ENCODE measurements at regions not wholly inside any gene's neighbourhood (a gene's known extent, or its start where the extent isn't known, plus 50 kb on each side); places are given as distances from the start of the nearest gene placed in this dataset.

GRCh38 chr12:24723759-24724158, 225.1 kb downstream of the BCAT1 start:
- no peak for DNase-seq (ENCODE audit: low spot score)

- no peak for DNase-seq (ENCODE audit: low spot score)
Observed at GRCh38 chr12:24721191-24721590, 227.7 kb downstream of the BCAT1 start.

GRCh38 chr12:24719293-24719721, 229.6 kb downstream of the BCAT1 start:
- no peak for DNase-seq (ENCODE audit: low spot score)

GRCh38 chr12:24718617-24719016, 230.3 kb downstream of the BCAT1 start:
- DNase-seq (ENCODE audit: low spot score) = no peak

GRCh38 chr12:24714237-24714636, 234.7 kb downstream of the BCAT1 start:
- DNase-seq (ENCODE audit: low spot score) = no peak

- DNase-seq (ENCODE audit: low spot score) = no peak
Observed at GRCh38 chr12:24711056-24712008, 237.6 kb downstream of the BCAT1 start.

- no peak for DNase-seq (ENCODE audit: low spot score)
Observed at GRCh38 chr12:24709216-24709615, 239.7 kb downstream of the BCAT1 start.

- no peak for DNase-seq (ENCODE audit: low spot score)
Observed at GRCh38 chr12:24708718-24709117, 240.2 kb downstream of the BCAT1 start.

- DNase-seq (ENCODE audit: low spot score) = no peak
Observed at GRCh38 chr12:24708043-24708442, 240.9 kb downstream of the BCAT1 start.

- DNase-seq (ENCODE audit: low spot score) = no peak
Observed at GRCh38 chr12:24707334-24707733, 241.6 kb downstream of the BCAT1 start.

GRCh38 chr12:24705741-24706358, 243.1 kb downstream of the BCAT1 start:
- DNase-seq (ENCODE audit: low spot score) = no peak

- DNase-seq (ENCODE audit: low spot score) = no peak
Observed at GRCh38 chr12:24705216-24705615, 243.7 kb downstream of the BCAT1 start.

- no peak for DNase-seq (ENCODE audit: low spot score)
Observed at GRCh38 chr12:24701343-24701742, 247.6 kb downstream of the BCAT1 start.

GRCh38 chr12:24698972-24699371, 249.9 kb downstream of the BCAT1 start:
- no peak for DNase-seq (ENCODE audit: low spot score)

GRCh38 chr12:24697769-24698168, 251.1 kb downstream of the BCAT1 start:
- no peak for DNase-seq (ENCODE audit: low spot score)

GRCh38 chr12:24697295-24697694, 251.6 kb downstream of the BCAT1 start:
- DNase-seq (ENCODE audit: low spot score) = no peak

- DNase-seq (ENCODE audit: low spot score) = no peak
Observed at GRCh38 chr12:24696800-24697199, 252.1 kb downstream of the BCAT1 start.

GRCh38 chr12:24695657-24696329, 253.1 kb downstream of the BCAT1 start:
- no peak for DNase-seq (ENCODE audit: low spot score)

- DNase-seq (ENCODE audit: low spot score) = no peak
Observed at GRCh38 chr12:24695103-24695502, 253.8 kb downstream of the BCAT1 start.

- DNase-seq (ENCODE audit: low spot score) = no peak
Observed at GRCh38 chr12:24688601-24689000, 260.3 kb downstream of the BCAT1 start.

- no peak for DNase-seq (ENCODE audit: low spot score)
Observed at GRCh38 chr12:24681570-24681969, 267.3 kb downstream of the BCAT1 start.

GRCh38 chr12:24679126-24679525, 269.8 kb downstream of the BCAT1 start:
- no peak for DNase-seq (ENCODE audit: low spot score)

- DNase-seq (ENCODE audit: low spot score) = no peak
Observed at GRCh38 chr12:24678436-24678835, 270.5 kb downstream of the BCAT1 start.
